ENCODE measurements at regions not wholly inside any gene's neighbourhood (a gene's known extent, or its start where the extent isn't known, plus 50 kb on each side); places are given as distances from the start of the nearest gene placed in this dataset.

DNA sequence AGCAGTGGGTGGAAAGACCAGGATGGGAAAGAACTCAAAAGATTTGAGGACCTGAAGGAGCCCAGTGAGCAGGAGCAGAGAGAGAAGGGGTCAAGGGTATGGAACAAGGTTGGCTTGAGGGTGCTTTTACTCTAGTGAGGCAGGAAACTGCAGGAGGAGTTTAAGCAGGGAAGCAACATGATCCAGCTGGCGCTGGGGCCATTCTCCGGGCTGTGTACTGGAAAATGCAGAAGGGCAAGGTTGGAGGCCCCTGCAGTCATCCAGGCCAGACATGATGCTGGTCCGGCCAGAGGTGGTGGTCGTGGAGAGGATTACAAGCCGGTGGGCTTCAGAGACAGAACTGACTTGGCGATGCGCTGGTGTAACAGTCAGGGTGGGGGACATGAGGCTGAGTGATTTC lies 81.8 kb downstream of the LSM3 start:
- DNase-seq (ENCODE audit: low read depth in 1 of 2, low spot score in 2 of 2) (no peak), FAIRE-seq (no peak)
- TF ChIP-seq NRF1 (IDR thresholded peaks at IDR 0.05; ENCODE audit: low read depth, low read length): no peak
- no peak for TF ChIP-seq CEBPB (IDR thresholded peaks at IDR 0.05; ENCODE audit: low read depth, low read length)
- TF ChIP-seq, protein P1, sequence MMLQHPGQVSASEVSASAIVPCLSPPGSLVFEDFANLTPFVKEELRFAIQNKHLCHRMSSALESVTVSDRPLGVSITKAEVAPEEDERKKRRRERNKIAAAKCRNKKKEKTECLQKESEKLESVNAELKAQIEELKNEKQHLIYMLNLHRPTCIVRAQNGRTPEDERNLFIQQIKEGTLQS (IDR thresholded peaks at IDR 0.05; ENCODE audit: insufficient read depth, low read depth, low read length): no peak
- no peak for TF ChIP-seq SP1 (IDR thresholded peaks at IDR 0.05; ENCODE audit: low read depth, low read length)
- TF ChIP-seq RFX5 (IDR thresholded peaks at IDR 0.05; ENCODE audit: borderline replicate concordance, low read depth, low read length): no peak
- TF ChIP-seq GABPA (IDR thresholded peaks at IDR 0.05; ENCODE audit: borderline replicate concordance, insufficient read depth, low read length): no peak
- TF ChIP-seq KDM4A (IDR thresholded peaks at IDR 0.05; ENCODE audit: low read depth, low read length, severe bottlenecking): no peak
- TF ChIP-seq CHD1 (IDR thresholded peaks at IDR 0.05; ENCODE audit: low read depth, low read length): no peak
- no peak for TF ChIP-seq CBX8 (IDR thresholded peaks at IDR 0.05; ENCODE audit: borderline replicate concordance, low read depth, low read length)
- no peak for TF ChIP-seq BACH1 (IDR thresholded peaks at IDR 0.05; ENCODE audit: low read length)
- TF ChIP-seq EP300 (IDR thresholded peaks at IDR 0.05; ENCODE audit: borderline replicate concordance in 1 of 2, low read depth in 2 of 2, low read length in 2 of 2): no peak
- TF ChIP-seq PHF8 (conservative IDR thresholded peaks at IDR 0.05; ENCODE audit: low read depth, low read length): no peak
- TF ChIP-seq HDAC6 (IDR thresholded peaks at IDR 0.05; ENCODE audit: low read depth, low read length): no peak
- TF ChIP-seq, protein P2, sequence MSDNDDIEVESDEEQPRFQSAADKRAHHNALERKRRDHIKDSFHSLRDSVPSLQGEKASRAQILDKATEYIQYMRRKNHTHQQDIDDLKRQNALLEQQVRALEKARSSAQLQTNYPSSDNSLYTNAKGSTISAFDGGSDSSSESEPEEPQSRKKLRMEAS (IDR thresholded peaks at IDR 0.05): no peak
- Histone ChIP-seq H3K27ac (ENCODE audit: low read depth, low read length) (no peak overlapping the region), H2BK20ac (ENCODE audit: low read length) (no peak overlapping the region), H3K9ac (replicated peaks in 1 of 4; ENCODE audit: extremely low read depth in 1 of 4, low read depth in 3 of 4, low read length in 3 of 4) (no peak overlapping the region), H4K91ac (replicated peaks; ENCODE audit: insufficient read length, low read length) (no peak overlapping the region), H4K5ac (ENCODE audit: insufficient read length, low read depth, low read length) (no peak overlapping the region), H2BK15ac (ENCODE audit: low read length) (no peak overlapping the region), H4K20me1 (replicated peaks in 1 of 2; ENCODE audit: control insufficient read depth in 1 of 2, insufficient read depth in 2 of 2, low read length in 2 of 2) (no peaks in the 10 kb centered on the region), H3K79me2 (ENCODE audit: control insufficient read depth in 1 of 2, insufficient read depth in 2 of 2, low read length in 2 of 2) (no peaks in the 10 kb centered on the region), H3K27me3 (replicated peaks in 1 of 4; ENCODE audit: control insufficient read depth in 3 of 4, extremely low read depth in 1 of 4, insufficient read depth in 3 of 4, low read length in 3 of 4) (0 out of 7 replicates have a peak, but pooled peaks cover 0 to 3% (median 0%) of the 10 kb centered on the region in 4 experiments), H3K4me3 (ENCODE audit: extremely low read depth in 1 of 4, insufficient read depth in 2 of 4, low read depth in 3 of 4, low read length in 4 of 4) (no peak overlapping the region), H3K56ac (replicated peaks; ENCODE audit: insufficient read length, low read depth, low read length) (no peak overlapping the region), H3K18ac (ENCODE audit: extremely low read depth, low read length) (no peak overlapping the region), H3K36me3 (ENCODE audit: control insufficient read depth in 2 of 4, insufficient read depth in 4 of 4, low read length in 3 of 4) (no peaks in the 10 kb centered on the region), H2AFZ (ENCODE audit: low read length) (no peak overlapping the region), H3K14ac (ENCODE audit: insufficient read length) (no peak overlapping the region), H3K4me1 (replicated peaks in 1 of 4; ENCODE audit: control insufficient read depth in 3 of 4, insufficient read depth in 4 of 4, low read length in 3 of 4) (peaks cover 0 to 7% (median 0%) of the 10 kb centered on the region in 4 experiments; a peak in 1 of 7 replicates), H3K4me2 (ENCODE audit: insufficient read depth in 1 of 2, low read depth in 2 of 2, low read length in 2 of 2) (no peak overlapping the region), H3K23ac (ENCODE audit: insufficient read length) (no peak overlapping the region), H2AK5ac (ENCODE audit: low read depth, low read length) (no peak overlapping the region), H3K79me1 (ENCODE audit: low read depth, low read length) (no peaks in the 10 kb centered on the region), H3K9me3 (ENCODE audit: insufficient read depth in 2 of 2, low read depth in 1 of 2, low read length in 1 of 2) (no peaks in the 10 kb centered on the region; a peak in 1 of 4 replicates), H4K8ac (ENCODE audit: extremely low read depth, insufficient read depth, low read length) (no peak overlapping the region), H2BK5ac (ENCODE audit: low read depth, low read length) (no peak overlapping the region), H2BK12ac (ENCODE audit: low read depth, low read length) (no peak overlapping the region), H3K23me2 (ENCODE audit: low read depth, low read length) (peaks cover 2% of the 10 kb centered on the region; the same call in 1 of the 2 replicates), H2BK120ac (replicated peaks; ENCODE audit: low read depth, low read length) (no peak overlapping the region), H3K4ac (replicated peaks; ENCODE audit: insufficient read length, low read depth, low read length) (no peak overlapping the region)
- CTCF ChIA-PET (ENCODE audit: partially characterized antibody): interaction anchor here (0.6 to 5.0 kb wide), 44 partner anchors 9 to 750 kb away, joined by 3 to 49 read pairs (median 5); no protein-coding TSS in a partner anchor
- POLR2A ChIA-PET (ENCODE audit: partially characterized antibody): interaction anchor here (0.7 to 2.2 kb wide), 2 partner anchors 142 to 161 kb away, joined by 3 to 5 read pairs; partner anchors contain the start of gene SLC6A6
- 88% methylated on average over 7 of the region's 7 CpGs; no CpG with 5 or more reads in 1 of the 2 experiments for WGBS, 2 experiments (ENCODE audit: extremely low coverage in 1 of 2, insufficient coverage in 1 of 2, insufficient read length in 1 of 2, insufficient replicate concordance in 2 of 2, low coverage in 1 of 2, low lambda C conversion rate in 2 of 2, missing lambda C conversion rate in 1 of 2)

Data from H1 (cell line).